ENCODE measurements at regions not wholly inside any gene's neighbourhood (a gene's known extent, or its start where the extent isn't known, plus 50 kb on each side); places are given as distances from the start of the nearest gene placed in this dataset.

DNA sequence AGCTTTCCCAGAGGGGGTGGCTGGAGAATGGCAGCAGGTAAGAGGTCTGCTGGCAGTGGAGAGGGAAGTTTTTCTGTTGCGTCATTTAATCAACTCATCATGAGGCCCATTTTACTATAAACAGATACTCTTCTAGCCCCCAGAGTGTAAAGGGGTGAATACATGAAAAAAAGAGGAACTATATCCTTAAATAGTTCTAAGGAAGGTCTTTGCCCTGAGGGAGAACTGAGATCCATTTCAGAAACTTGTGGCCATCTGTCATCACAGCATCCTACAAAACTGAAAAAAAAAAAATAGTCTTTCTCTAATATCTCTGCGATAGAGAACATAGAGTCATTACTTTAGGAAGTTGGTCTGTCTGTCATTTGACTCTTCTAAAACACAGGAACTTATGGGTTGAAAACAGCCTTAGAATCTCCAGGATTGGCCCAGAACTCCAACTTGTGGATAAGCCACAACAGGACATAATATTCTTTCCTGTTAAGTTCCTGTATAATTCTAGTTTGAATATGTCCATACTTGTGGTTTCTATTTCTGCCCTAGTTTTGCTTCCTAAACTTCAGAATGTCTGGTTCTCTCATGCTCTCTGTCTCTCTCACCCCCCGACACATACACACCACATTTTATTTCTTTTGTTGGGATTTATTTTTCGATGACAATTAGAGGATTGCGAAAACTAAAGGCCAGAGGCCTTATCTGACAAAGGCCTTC is 238.5 kb upstream of the PIK3R1 start:
- Histone ChIP-seq H3F3A (ENCODE audit: insufficient read depth, low read depth) (no peaks in the 10 kb centered on the region), H3K4me1 (replicated peaks; ENCODE audit: insufficient read depth) (no peaks in the 10 kb centered on the region), H3K9me2 (ENCODE audit: insufficient read depth) (no peaks in the 10 kb centered on the region), H3K27me3 (ENCODE audit: insufficient read depth, low read depth) (no peaks in the 10 kb centered on the region), H3K9me3 (ENCODE audit: insufficient read depth, low read depth) (no peaks in the 10 kb centered on the region), H3K27ac (no peak overlapping the region), H4K20me1 (ENCODE audit: insufficient read depth) (no peaks in the 10 kb centered on the region), H3K4me2 (no peak overlapping the region), H3K36me3 (ENCODE audit: low read depth) (no peaks in the 10 kb centered on the region), H2AFZ (no peak overlapping the region), H3K79me2 (ENCODE audit: low read depth) (no peaks in the 10 kb centered on the region), H3K4me3 (no peak overlapping the region)
- intact Hi-C loops (cut with micrococcal nuclease; ENCODE audit: unreplicated experiment) = no loop called here
- POLR2A ChIA-PET (ENCODE audit: unreplicated experiment) = no interaction called here
- TF ChIP-seq, protein P1, sequence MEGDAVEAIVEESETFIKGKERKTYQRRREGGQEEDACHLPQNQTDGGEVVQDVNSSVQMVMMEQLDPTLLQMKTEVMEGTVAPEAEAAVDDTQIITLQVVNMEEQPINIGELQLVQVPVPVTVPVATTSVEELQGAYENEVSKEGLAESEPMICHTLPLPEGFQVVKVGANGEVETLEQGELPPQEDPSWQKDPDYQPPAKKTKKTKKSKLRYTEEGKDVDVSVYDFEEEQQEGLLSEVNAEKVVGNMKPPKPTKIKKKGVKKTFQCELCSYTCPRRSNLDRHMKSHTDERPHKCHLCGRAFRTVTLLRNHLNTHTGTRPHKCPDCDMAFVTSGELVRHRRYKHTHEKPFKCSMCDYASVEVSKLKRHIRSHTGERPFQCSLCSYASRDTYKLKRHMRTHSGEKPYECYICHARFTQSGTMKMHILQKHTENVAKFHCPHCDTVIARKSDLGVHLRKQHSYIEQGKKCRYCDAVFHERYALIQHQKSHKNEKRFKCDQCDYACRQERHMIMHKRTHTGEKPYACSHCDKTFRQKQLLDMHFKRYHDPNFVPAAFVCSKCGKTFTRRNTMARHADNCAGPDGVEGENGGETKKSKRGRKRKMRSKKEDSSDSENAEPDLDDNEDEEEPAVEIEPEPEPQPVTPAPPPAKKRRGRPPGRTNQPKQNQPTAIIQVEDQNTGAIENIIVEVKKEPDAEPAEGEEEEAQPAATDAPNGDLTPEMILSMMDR (conservative IDR thresholded peaks at IDR 0.05) = no peak
- no peak for TF ChIP-seq EZH2 (IDR thresholded peaks at IDR 0.05; ENCODE audit: low read depth)
- CTCF ChIA-PET = no interaction called here
- BruUV-seq (replicated peaks) = no TSS peak
- no peak for DNase-seq

DNA sequence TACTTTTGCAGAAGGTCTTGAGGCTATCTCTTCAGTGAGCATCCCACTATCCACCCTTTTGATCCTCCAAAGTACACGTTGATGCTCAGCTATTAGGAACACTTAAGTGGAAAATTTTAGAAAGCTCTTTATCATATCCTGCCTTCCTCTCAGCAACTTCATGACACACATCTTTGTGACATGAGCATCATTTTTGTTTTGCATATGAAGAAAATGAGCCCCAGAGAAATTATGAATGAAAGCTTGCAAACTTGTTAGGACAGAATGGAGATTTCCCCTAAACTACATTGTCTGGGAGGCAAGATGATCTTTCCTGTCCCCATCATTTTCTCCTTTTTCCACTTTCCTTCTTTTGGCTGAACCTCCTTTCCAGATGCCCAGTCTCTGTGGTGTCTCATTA is 239.4 kb upstream of the PIK3R1 start:
- no peaks in the 10 kb centered on the region for H3K27me3 ChIP-seq (ENCODE audit: insufficient read depth, low read depth)
- no peaks in the 10 kb centered on the region for H3K9me3 ChIP-seq (ENCODE audit: insufficient read depth, low read depth)
- no peaks in the 10 kb centered on the region for H3F3A ChIP-seq (ENCODE audit: insufficient read depth, low read depth)
- no peak overlapping the region for H3K27ac ChIP-seq
- no peaks in the 10 kb centered on the region for H4K20me1 ChIP-seq (ENCODE audit: insufficient read depth)
- POLR2A ChIA-PET (ENCODE audit: unreplicated experiment) = no interaction called here
- no peak overlapping the region for H3K4me3 ChIP-seq
- no peak for TF ChIP-seq EZH2 (IDR thresholded peaks at IDR 0.05; ENCODE audit: low read depth)
- TF ChIP-seq, protein P1 (conservative IDR thresholded peaks at IDR 0.05) = no peak
- no peak for DNase-seq
- H3K79me2 ChIP-seq (ENCODE audit: low read depth) = no peaks in the 10 kb centered on the region
- no peak overlapping the region for H2AFZ ChIP-seq
- H3K9me2 ChIP-seq (ENCODE audit: insufficient read depth) = no peaks in the 10 kb centered on the region
- BruUV-seq (replicated peaks) = no TSS peak
- CTCF ChIA-PET = no interaction called here
- intact Hi-C loops (cut with micrococcal nuclease; ENCODE audit: unreplicated experiment) = no loop called here
- H3K36me3 ChIP-seq (ENCODE audit: low read depth) = no peaks in the 10 kb centered on the region
- no peaks in the 10 kb centered on the region for H3K4me1 ChIP-seq (replicated peaks; ENCODE audit: insufficient read depth)
- H3K4me2 ChIP-seq = no peak overlapping the region

DNA sequence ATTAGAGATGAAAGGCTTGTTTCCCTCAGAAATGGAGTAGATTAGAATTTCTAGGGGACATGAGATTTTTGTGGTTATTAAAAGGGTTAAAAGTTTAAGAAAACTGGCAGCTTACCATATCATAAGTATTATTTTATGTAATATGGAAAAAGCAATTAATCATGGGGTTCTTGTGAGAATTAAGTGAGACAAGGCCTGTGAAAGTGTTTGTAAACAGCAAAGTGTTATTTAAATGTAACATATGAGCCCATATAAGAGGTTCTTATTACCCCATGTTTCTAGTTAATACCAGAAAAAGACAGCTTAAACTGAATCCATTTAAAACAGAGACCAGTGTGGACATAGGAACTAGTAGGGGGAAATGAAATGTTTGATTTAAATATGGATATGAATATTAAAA is 241.1 kb upstream of the PIK3R1 start:
- BruUV-seq (replicated peaks) = no TSS peak
- CTCF ChIA-PET = no interaction called here
- no peaks in the 10 kb centered on the region for H3K4me1 ChIP-seq (replicated peaks; ENCODE audit: insufficient read depth)
- H4K20me1 ChIP-seq (ENCODE audit: insufficient read depth) = no peaks in the 10 kb centered on the region
- no peaks in the 10 kb centered on the region for H3K79me2 ChIP-seq (ENCODE audit: low read depth)
- H3K27me3 ChIP-seq (ENCODE audit: insufficient read depth, low read depth) = no peaks in the 10 kb centered on the region
- H3K9me2 ChIP-seq (ENCODE audit: insufficient read depth) = no peaks in the 10 kb centered on the region
- H3F3A ChIP-seq (ENCODE audit: insufficient read depth, low read depth) = no peaks in the 10 kb centered on the region
- H3K27ac ChIP-seq = no peak overlapping the region
- DNase-seq = no peak
- intact Hi-C loops (cut with micrococcal nuclease; ENCODE audit: unreplicated experiment) = no loop called here
- POLR2A ChIA-PET (ENCODE audit: unreplicated experiment) = no interaction called here
- no peak overlapping the region for H3K4me3 ChIP-seq
- TF ChIP-seq EZH2 (IDR thresholded peaks at IDR 0.05; ENCODE audit: low read depth) = no peak
- TF ChIP-seq, protein P1 (conservative IDR thresholded peaks at IDR 0.05) = no peak
- H2AFZ ChIP-seq = no peak overlapping the region
- H3K36me3 ChIP-seq (ENCODE audit: low read depth) = no peaks in the 10 kb centered on the region
- no peaks in the 10 kb centered on the region for H3K9me3 ChIP-seq (ENCODE audit: insufficient read depth, low read depth)
- no peak overlapping the region for H3K4me2 ChIP-seq
